NOMO-1 (cell line): ENCODE measurements at regions not wholly inside any gene's neighbourhood (a gene's known extent, or its start where the extent isn't known, plus 50 kb on each side); places are given as distances from the start of the nearest gene placed in this dataset.

ENCODE experiments used
- DNase-seq, 2 experiments: peaks; one replicate each; lab custom pipeline; 2025; ENCODE audit not compliant: unreplicated experiment in 2 of 2; lab: John Stamatoyannopoulos, UW

DNA sequence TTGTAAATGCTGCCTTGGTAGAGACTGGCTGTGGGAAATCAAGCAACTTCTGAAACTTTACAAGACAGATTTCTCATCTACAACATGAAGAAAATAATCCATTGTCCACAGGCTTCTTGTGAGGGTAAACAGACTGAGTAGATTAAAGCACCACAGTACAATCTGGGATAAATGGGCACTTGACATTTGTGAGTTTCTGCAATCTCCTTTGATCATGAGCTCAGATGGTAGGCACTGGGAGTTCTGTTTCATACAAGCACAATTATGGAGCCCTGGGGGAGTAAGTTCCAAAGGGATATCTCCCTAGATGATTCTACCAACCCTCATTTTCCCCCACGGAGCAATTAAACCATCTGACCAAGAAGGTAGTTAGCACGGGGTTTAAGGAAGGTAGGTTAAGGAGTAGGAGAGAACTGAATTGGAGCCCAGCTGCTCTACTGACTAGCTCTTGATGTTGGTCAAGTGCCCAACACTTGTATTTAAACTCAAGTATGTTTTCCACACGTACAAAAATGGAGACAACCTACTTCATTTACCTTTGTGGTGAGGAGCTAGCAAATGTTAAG, 479.5 kb upstream of the TNC start:
- no peak for DNase-seq

DNA sequence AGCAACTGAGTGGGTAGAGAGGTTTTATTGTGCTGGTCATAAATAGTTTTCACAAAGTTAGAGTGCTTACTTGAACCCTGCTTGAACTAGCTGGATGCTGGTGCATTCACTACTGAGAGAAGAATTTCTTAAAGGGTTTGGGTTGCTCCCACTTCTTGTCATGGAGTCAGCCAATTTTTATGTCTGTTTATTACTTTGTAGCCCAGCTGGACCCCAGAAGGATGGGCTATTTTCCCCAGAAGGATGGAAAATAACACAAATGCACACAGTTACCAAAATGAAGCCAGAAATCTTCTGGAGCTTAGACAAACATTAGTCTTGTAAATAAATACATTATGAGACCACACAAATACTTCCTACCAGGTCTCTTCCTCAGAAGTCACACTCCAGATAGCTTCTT, 480.8 kb upstream of the TNC start:
- no peak for DNase-seq

DNA sequence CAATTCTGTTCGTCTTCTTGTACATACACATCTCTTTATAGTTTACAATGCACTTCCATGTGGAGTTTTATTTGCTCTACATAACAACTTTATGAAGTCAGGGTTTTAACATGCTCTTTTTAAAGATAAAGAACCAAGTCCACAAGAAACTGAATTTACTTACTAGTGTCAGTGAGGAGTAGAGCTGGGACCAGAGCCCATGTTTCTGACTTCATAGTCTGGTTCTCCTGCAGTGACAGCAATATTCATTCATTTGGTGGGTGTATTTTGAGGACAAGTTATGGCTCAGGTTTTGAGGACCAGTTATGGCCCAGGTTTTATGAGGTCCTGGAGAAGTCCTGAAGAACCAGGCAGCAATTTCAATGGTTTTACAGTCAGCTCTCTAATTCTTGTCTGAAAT, 481.9 kb upstream of the TNC start:
- DNase-seq, result no peak

DNA sequence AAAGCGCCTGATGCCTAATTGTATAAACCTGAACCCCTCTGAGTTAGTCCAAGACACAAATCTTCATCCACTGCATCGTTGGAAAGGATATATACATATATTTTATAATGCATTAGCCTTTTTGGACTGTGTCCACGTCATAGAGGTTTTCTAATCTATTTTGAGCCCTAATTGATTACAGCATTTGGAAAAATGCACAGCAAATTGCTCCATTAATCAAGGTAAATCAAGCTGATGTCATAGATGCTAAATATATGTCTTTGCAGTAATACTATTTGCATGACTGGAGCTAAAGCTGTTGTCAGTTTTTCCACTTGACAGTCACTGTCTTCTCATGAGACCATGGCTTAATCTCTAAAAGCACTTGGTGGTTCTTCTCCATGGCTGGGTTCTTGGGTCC, 483.5 kb upstream of the TNC start:
- DNase-seq, result no peak

DNA sequence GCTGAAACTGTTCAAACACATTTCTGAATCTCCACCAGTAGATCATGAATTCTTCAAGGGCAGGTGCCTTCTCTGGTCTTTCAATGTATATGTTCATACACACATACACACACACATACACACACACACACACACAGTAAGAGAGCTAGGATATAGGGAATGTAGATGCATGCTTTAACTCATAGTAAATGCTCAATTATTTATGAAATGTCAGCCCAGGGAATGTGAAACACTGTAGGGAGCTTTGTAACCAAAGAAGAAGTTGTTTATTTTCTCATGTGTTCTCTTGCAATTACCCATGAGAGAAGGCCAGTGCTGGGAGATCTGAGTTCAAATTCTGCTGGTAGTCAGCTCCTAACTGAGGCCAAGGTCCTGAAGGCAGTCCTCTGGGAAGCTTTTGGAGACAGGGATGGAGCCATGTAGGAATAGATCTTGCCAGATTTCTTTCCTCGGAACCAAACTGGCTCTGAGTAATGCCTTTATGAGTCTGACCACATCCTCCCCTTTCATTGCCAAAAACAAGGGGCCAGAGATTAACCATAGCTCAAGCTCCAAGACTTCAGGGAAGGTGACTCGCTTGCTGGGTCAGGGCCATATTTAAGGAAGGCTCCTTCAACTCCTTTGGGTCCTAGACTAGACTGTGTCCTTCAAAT, 487.0 kb upstream of the TNC start:
- DNase-seq, result no peak

DNA sequence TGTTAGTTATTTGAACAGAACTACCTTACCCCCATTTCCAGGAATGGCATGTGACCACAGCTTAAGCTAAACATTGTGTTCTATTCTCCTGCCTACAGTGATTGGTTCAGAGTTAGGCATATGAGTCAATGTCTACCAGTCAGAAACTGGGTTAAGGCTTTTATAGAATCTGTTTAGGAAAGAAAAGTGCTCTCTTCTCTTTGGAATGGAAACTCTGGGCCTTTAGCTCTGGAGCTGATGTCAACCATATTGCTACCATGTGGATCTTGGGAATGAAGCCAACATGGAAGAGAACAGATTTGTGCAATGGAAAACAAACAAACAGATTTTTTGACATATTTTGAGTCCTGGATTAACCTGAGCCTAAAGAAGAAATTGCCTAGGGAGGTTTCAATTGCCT, 488.9 kb upstream of the TNC start:
- no peak for DNase-seq

DNA sequence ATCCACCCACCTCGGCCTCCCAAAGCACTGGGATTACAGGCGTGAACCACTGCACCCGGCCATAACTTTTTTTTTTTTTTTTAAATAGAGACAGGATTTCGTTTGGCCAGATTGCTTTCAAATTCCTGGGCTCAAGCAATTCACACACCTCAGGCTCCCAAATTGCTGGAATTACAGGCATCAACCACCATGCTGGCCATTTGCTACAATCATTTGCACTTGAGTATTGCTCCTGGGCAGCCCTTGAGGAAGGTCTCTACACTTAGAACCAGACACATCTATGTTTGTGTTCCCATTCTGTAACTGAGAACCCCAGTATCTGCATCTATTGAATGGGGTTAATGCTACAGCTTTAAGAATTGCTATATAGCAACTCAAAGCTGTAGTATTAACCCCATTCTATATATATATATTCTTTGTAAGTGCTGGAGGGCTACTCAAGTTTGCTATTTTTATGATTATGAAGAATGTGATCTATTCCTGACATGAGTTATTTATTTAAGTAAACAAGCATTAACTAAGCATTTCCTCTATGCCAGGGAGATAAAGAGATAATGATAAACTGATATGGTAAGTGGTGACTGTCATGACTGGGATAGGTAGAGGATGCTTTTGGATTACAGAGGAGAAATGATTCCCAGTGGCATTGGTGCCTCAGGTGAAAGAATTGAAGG, 496.5 kb upstream of the TNC start:
- DNase-seq, result no peak

DNA sequence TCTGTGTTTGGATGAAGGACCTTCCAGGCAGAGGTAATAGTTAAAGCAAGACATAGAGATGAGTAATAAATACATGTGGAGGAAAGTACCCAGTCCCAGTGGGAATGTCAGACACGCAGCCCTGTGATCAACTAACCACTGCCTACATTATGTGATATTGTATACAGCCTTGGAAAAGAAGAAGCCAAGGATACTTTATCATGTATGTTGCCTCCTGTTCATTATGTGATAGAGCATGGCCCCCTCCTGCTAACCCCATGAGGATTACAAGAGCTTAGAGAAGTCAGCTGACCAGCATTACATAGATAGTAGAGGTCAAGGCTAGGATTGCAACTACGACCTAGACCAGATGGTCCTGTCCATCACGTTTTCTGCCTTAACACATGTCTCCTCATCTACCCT, 497.0 kb upstream of the TNC start:
- no peak for DNase-seq

DNA sequence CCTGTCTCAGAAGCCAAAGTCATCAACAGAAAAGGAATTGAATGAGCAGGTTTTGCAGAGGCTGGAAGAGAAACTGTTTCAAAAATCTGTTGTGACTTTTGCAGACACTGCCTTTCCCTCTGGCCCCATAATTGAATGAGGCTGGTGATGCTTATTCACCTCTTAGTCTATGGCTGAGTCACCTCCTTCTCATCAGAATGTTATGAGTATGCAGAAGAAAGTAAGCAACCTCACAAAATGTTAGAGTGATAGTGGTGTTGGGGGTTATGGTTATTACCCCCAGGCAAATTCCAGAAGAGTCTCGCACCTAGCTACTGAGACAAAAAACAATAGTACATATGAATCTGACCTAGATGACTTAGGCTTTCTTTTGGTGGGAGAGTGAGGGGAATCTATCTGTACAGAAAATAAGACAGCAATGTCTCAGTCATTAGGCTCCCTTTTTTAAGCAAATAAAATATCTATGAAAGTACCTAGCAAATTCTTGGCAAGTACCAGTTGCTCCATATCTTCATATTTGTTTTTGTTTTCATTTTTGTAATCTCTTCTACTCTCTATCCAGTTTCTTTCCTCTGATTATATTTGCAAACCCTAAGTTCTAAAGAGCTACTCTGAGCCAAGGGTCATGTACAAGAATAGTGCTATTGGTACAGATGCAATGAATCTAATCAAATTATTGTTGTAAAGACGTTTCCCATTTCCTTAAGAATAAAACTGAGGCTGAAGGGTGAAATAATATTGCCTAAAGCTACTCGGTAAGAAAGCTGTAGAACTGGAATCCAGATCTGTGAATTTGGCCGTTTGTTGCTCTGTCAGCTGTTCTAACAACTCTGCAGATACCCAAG, 498.1 kb upstream of the TNC start:
- DNase-seq, result no peak

DNA sequence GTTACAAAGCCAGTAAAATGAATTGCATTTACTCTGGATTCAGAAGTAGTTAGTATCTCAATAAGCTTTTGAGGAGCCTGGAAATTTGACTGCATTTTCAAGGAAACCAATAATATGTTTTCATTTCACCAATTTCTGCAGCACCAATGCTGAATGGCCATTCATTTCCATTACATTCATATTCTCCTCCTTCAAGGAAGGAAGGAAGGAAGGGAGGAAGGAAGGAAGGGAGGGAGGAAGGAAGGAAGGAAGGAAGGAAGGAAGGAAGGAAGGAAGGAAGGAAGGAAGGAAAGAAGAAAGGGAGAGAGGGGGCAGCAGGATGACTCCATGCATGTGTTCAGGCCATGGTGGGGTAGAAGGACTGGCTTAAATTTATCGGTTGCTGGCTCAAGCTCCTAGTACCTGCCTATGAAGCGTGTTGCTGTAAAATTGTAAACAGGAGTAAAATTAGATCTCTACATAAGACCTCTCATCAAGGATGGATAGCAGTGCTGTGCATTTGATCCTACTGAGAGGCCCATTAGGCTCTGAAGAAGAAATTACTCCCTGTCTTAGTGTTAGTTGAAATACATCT, 498.8 kb upstream of the TNC start:
- no peak for DNase-seq

DNA sequence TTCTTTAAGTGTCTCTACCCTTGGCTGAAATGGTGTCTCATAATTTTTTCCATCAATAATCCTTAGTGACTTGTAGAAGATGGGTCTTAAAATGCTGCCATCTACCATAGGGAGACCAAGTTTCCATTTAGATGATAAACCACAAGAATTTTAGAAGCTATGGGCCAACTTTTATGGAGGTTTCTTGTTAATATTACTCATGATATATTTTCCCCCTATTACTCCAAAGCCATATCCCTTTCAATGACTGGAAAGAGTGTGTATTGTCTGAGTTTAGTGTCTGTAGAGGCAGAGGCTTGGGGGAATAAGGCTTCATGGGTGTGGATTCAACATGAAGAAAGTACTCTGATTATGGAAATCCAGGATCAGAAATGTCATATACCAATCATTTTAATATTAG, 507.3 kb upstream of the TNC start:
- DNase-seq, result no peak

DNA sequence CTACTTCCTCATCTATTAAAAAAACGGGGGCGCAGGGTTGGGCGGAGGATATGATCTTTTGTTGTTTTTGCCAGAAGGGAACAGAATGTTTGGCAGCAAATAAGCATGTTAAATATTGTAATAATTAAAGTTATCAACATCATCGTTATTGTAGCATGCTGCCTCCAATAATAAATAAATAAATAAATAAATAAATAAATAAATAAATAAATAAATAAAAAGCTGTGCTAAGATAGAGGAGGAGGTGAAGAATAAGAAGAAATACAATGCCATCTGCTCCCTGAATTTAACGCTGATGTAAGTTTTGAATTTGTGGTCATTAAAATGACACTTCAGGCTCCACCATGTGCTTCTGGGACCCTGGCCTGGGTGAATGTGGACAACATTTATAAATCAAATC, 508.0 kb upstream of the TNC start:
- DNase-seq, result no peak

DNA sequence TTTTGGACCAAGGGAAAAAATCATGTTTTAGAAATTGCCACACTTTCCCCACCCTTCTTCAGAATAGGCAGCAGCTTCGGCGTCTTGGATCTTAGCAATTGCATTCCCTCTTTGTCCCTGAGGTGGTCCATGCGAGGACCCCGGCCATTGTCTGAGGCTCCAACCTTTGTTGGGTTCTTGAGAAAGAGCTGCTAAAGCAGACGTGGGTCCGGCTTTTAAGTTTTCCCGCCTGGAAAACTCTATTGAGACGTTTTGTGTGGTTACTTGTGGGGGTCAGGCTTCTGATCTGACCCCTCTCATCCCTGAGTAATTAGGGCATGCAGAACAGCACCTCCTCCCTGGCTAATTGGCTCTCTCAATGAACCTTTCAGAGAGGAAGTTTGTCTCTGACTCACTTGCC, 509.6 kb upstream of the TNC start:
- DNase-seq, result no peak

DNA sequence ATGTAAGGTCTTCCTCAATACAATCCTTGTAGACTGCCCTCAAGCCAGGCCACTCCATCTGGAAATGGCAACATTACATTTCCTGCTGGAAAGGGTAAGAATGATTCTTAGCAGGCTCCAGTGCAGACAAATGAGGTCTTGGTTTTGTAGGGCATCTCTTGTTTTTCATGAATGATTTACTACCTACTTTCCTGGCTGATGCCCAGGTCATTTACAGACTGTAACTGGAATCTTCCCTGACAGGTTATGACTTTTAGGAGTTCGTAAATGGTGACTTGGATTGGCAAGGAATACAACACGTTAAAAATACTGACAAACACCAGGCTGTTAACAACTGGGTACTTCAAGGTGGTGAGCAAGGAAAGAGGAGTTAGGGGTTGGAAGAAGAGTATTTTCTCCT, 510.5 kb upstream of the TNC start:
- no peak for DNase-seq

DNA sequence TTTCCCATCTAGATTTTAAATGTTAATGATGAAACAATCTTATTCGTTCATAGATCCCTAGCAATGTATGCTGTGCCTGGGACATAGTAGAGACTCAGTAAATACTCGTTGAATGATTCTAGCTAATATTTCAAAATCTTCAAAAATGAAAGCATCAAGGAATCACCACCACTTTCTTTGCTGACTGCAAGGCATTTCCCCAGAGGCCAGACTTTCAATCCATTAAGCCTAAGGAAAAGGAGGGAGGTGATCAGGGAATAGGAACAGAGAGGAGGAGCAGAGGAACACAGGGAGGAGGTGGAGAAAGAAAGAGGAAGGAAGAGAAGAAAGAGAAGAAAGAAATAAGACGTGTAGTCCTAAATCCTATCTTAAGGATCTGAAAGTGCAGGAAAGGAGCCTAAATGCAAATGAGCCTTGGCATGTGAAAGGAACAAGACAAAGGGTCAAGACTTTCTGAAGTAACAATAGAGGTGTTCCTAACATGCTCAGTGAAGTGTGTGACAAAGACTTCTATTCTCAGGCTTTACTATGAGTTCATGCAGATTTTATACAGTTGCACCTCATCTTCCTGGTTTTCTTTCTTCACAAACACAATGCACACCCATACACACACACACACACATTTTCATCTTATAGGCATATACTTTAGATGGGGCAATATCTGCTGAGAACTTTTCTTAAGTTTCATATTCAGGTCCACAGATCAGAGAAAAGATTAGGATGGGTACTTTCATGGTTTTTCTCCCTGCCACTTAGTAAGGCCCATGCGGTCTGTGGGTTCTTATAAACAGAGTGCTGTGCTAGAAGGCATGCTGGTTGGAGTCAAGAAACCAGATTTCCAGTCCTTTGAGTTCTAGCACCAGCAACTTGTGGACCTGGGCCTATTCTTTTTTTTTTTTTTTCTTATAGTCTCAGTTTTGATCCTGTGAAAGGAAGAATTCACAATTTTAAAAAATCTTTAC, 512.2 kb upstream of the TNC start:
- DNase-seq, result no peak

DNA sequence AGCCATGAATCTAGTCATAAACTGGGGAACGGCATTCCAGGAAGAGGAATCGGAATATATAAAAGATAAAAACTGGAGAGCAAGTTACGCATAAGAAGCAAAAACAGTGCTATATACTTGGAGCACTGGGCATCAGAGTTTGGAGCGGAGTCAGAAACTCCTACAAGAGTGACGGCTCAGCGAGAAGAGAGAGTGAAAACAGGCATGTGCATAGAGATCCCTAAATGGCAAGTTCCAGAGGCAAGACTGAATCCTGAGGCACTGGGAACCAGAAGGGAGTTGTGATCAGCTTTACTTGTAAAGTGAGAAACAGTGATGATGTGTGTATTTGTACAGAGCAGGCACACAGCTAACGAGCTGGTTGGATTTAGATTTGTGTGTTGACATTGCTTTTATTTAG, 514.4 kb upstream of the TNC start:
- DNase-seq, result no peak

DNA sequence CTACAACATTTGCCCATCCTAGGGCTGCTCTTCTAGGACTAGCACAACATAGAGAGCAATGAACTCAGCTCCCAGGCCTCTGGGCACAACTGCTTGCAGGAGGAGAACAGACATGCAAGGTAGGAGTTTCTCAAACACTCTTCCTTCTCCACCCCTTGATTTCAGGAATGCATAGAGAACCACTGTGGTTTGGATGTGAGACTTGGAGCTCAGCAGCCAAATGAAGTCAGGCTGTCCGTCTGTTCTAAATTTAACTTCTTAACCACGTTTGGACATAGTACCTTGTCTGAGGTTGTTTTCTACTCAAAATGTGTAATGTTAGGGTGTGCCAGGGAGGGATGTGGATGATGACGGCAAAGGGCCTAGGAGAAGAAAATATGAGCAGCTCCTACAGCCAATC, 515.1 kb upstream of the TNC start:
- no peak for DNase-seq

DNA sequence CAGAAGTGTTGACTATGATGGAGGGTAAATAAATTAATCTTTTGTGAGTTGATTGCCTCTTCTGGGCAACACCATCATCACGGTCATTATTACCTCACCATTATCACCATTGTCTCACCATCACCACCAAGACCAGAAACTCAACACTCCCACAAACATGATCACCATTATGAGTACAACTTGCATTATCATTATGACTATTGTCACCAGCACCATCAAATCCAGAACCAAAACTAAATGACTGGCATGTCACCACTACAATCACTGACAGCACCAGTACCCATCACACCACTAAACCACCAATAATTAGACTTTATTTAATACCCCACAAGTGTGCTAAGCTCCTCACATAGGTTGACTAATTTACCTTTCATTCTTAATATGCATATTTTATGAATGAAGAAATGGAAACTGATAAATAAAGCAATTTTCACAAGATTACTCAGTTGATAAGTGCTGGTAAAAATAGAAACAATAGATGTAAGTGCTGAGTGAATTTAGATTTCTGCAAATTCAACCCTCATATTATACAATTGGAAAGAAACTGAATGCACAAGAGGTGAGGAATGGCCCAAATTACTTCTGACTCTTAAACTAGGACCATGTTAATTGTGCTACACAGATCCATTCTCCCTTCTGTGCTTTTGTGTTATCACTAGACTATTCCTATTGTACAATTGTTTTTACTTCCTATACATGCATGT, 517.8 kb upstream of the PAPPA start:
- DNase-seq, result no peak

DNA sequence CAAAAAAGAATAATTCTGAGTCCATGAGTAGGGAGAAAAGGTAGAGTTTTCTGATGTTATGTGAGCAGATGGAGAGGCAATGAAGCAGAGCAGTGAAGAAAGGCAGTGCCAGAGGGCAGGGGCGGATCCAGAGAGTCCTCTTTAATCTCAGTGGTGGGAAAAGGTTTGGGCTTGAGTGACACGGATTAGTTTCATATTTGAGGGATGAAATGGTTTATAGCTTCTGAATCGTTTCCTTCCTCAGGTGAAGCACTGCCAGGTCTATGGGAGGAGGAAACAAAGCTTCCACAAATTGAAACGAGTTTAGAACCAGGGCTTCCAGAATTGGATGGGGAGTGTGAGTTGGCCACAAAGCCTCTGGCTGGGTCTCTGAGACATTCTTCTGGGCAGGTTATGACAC, 517.0 kb upstream of the PAPPA start:
- no peak for DNase-seq

DNA sequence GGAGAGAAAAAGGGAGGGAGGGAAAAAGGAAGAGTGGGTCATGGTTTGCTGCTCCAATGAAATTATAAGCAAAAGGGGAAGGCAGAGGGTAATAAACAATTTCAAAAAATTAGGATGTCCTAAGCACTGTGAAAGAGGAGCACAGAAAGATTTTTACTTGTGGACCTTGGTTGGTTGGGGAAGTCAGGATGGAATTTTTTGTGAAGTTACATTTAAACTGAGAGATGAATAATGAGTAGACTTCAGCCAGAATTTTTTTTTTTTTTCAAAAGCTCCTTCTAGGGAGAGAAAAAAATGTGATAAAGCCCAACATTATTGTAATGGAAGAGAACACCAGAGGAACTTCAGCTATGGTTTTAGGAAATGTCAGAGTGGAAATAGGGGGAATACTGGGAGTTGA, 515.9 kb upstream of the PAPPA start:
- DNase-seq, result no peak
